Mammary epithelial cell (primary cell): ENCODE measurements at regions not wholly inside any gene's neighbourhood (a gene's known extent, or its start where the extent isn't known, plus 50 kb on each side); places are given as distances from the start of the nearest gene placed in this dataset.

Source experiments
- EZH2 ChIP-seq: IDR thresholded peaks from 2 replicates; pipeline ENCODE4 v1.6.1; 2012; ENCODE audit warnings: low read length, inconsistent platforms, borderline replicate concordance
- TF ChIP-seq, protein P1 (sequence below), 2 donors: IDR thresholded peaks in 1 of 2; conservative IDR thresholded peaks in 1 of 2; 2 replicates each; pipeline ENCODE4 v1.5.1; 2011 to 2012; ENCODE audit warnings: inconsistent platforms in 2 of 2, low read length in 2 of 2, mild to moderate bottlenecking in 2 of 2, control low read depth in 1 of 2, low read depth in 1 of 2; ENCODE audit not compliant: insufficient read depth in 1 of 2; ENCODE audit errors: extremely low read depth in 1 of 2

DNA sequence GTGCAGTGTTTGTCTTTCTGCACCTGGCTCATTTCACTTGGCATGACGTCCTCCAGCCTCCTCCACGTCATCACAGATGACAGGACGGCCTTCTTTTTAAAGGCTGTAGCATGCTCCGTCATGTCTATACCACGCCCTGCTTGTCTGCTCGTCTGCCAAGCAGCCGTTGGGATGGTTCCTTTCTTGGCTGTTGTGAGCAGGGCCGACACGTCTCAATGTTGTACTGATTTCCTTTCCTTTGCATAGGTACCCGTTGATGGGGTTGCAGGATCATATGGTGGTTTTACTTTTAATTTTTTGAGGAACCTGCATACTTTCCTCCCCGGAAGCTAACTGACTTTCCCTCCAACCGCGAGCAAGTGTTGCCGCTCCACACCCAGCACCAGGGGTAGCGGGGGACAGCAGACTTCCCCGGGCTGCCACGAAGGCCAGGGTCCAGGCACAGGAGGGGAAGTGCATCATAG, 212.2 kb upstream of the ZNF469 start:
- TF ChIP-seq, protein P1, sequence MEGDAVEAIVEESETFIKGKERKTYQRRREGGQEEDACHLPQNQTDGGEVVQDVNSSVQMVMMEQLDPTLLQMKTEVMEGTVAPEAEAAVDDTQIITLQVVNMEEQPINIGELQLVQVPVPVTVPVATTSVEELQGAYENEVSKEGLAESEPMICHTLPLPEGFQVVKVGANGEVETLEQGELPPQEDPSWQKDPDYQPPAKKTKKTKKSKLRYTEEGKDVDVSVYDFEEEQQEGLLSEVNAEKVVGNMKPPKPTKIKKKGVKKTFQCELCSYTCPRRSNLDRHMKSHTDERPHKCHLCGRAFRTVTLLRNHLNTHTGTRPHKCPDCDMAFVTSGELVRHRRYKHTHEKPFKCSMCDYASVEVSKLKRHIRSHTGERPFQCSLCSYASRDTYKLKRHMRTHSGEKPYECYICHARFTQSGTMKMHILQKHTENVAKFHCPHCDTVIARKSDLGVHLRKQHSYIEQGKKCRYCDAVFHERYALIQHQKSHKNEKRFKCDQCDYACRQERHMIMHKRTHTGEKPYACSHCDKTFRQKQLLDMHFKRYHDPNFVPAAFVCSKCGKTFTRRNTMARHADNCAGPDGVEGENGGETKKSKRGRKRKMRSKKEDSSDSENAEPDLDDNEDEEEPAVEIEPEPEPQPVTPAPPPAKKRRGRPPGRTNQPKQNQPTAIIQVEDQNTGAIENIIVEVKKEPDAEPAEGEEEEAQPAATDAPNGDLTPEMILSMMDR (conservative IDR thresholded peaks at IDR 0.05 in 1 of 2, IDR thresholded peaks at IDR 0.05 in 1 of 2; ENCODE audit: extremely low read depth in 1 of 2, insufficient read depth in 1 of 2, low read depth in 1 of 2, low read length in 2 of 2), result no peak
- TF ChIP-seq EZH2, result no peak
